ENCODE measurements at regions not wholly inside any gene's neighbourhood (a gene's known extent, or its start where the extent isn't known, plus 50 kb on each side); places are given as distances from the start of the nearest gene placed in this dataset.

DNA sequence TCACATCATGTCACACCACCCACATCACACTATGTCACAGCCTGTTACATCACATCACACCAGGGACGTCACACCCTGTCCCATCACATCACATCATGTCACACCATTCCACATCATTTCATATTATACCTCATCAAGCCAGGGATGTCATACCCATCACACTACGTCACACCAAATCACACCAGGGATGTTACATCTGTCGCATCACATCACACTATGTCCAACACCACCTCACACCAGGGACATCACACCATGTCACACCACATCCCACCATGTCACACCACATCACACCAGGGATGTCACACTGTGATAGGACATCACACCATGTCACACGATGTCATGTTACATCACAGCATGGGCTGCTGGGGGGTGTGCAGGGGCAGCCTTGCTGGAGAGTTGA lies 110.6 kb downstream of the TMEM121 start:
- TF ChIP-seq, protein P1, sequence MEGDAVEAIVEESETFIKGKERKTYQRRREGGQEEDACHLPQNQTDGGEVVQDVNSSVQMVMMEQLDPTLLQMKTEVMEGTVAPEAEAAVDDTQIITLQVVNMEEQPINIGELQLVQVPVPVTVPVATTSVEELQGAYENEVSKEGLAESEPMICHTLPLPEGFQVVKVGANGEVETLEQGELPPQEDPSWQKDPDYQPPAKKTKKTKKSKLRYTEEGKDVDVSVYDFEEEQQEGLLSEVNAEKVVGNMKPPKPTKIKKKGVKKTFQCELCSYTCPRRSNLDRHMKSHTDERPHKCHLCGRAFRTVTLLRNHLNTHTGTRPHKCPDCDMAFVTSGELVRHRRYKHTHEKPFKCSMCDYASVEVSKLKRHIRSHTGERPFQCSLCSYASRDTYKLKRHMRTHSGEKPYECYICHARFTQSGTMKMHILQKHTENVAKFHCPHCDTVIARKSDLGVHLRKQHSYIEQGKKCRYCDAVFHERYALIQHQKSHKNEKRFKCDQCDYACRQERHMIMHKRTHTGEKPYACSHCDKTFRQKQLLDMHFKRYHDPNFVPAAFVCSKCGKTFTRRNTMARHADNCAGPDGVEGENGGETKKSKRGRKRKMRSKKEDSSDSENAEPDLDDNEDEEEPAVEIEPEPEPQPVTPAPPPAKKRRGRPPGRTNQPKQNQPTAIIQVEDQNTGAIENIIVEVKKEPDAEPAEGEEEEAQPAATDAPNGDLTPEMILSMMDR (conservative IDR thresholded peaks at IDR 0.05; ENCODE audit: low read depth, low read length) = no peak
- TF ChIP-seq EZH2 (IDR thresholded peaks at IDR 0.05; ENCODE audit: borderline replicate concordance, low read depth, low read length, poor library complexity, severe bottlenecking) = no peak
